PC-9 (cell line): ENCODE measurements at regions not wholly inside any gene's neighbourhood (a gene's known extent, or its start where the extent isn't known, plus 50 kb on each side); places are given as distances from the start of the nearest gene placed in this dataset.
A peak's percentile ranks its signal among the peaks of the same experiment; 100 is the strongest.

Experiments
- BruUV-seq: library from RNA; stranded (reverse); fragments of 400-500 nt; replicated peaks from 2 replicates; lab custom pipeline; 2021; lab: Mats Ljungman, UMichigan
- CTCF ChIA-PET: fragments of 300-600 bp; sonication (Branson Sonifier 250); formaldehyde crosslinking; loops from one replicate; lab custom pipeline; 2022; ENCODE audit warnings: antibody characterized with exemption; lab: Charles Lee
- POLR2A ChIA-PET: fragments of 300-600 bp; sonication (Branson Sonifier 250); formaldehyde crosslinking; loops from one replicate; lab custom pipeline; 2022; ENCODE audit warnings: antibody characterized with exemption; ENCODE audit not compliant: unreplicated experiment; lab: Charles Lee
- DNase-seq, 2 experiments: peaks; one replicate each; pipeline versions ENCODE4 v3.0.0 to v3.0.0-alpha.2; 2015 to 2022; ENCODE audit warnings: mixed read lengths in 1 of 2
- H2AFZ ChIP-seq: fragments of 200-600 bp; sonication (generic); 2 replicates; pipeline ENCODE4 v1.8.1; 2017; ENCODE audit warnings: antibody characterized with exemption
- H3F3A ChIP-seq: fragments of 200-600 bp; sonication (generic); 2 replicates; pipeline ENCODE4 v1.8.1; 2017; ENCODE audit warnings: antibody characterized with exemption, mild to moderate bottlenecking, low read depth; ENCODE audit not compliant: insufficient read depth
- H3K27ac ChIP-seq: fragments of 200-600 bp; sonication (generic); 2 replicates; pipeline ENCODE4 v1.6.1; 2016; ENCODE audit warnings: mixed run types
- H3K27me3 ChIP-seq: fragments of 200-600 bp; sonication (generic); 2 replicates; pipeline ENCODE4 v1.6.1; 2016; ENCODE audit warnings: low read depth, mixed run types; ENCODE audit not compliant: insufficient read depth
- H3K36me3 ChIP-seq: fragments of 200-600 bp; sonication (generic); 2 replicates; pipeline ENCODE4 v1.6.1; 2016; ENCODE audit warnings: low read depth, mixed run types
- H3K4me1 ChIP-seq: fragments of 200-600 bp; sonication (generic); replicated peaks from 2 replicates; pipeline ENCODE4 v1.6.1; 2016; ENCODE audit warnings: mixed run types; ENCODE audit not compliant: insufficient read depth
- H3K4me2 ChIP-seq: fragments of 200-600 bp; sonication (generic); 2 replicates; pipeline ENCODE4 v1.6.1; 2017; ENCODE audit warnings: mixed run types
- H3K4me3 ChIP-seq: fragments of 200-600 bp; sonication (generic); 2 replicates; pipeline ENCODE4 v1.6.1; 2016; ENCODE audit warnings: mixed run types
- H3K79me2 ChIP-seq: fragments of 200-600 bp; sonication (generic); 2 replicates; pipeline ENCODE4 v1.6.1; 2017; ENCODE audit warnings: low read depth, mixed run types
- H3K9me2 ChIP-seq: fragments of 200-600 bp; sonication (generic); 2 replicates; pipeline ENCODE4 v1.8.1; 2017; ENCODE audit warnings: mild to moderate bottlenecking; ENCODE audit not compliant: insufficient read depth
- H3K9me3 ChIP-seq: fragments of 200-600 bp; sonication (generic); 2 replicates; pipeline ENCODE4 v1.8.1; 2016; ENCODE audit warnings: low read depth; ENCODE audit not compliant: insufficient read depth
- H4K20me1 ChIP-seq: fragments of 200-600 bp; sonication (generic); 2 replicates; pipeline ENCODE4 v1.8.1; 2017; ENCODE audit not compliant: insufficient read depth
- EZH2 ChIP-seq: fragments of 200-600 bp; sonication (generic); IDR thresholded peaks from 2 replicates; pipeline ENCODE4 v1.8.0; 2017; ENCODE audit warnings: antibody characterized with exemption, low read depth
- intact Hi-C: fragments of 100-400 bp; cut with micrococcal nuclease; formaldehyde crosslinking; loops from one replicate; pipeline ENCODE4 v1.10.0; 2022; ENCODE audit not compliant: unreplicated experiment
- TF ChIP-seq, protein P1 (sequence below): fragments of 200-600 bp; sonication (generic); conservative IDR thresholded peaks from 2 replicates; pipeline ENCODE4 v1.6.1; 2017; ENCODE audit warnings: mixed run types, antibody characterized with exemption, mild to moderate bottlenecking, moderate library complexity

DNA sequence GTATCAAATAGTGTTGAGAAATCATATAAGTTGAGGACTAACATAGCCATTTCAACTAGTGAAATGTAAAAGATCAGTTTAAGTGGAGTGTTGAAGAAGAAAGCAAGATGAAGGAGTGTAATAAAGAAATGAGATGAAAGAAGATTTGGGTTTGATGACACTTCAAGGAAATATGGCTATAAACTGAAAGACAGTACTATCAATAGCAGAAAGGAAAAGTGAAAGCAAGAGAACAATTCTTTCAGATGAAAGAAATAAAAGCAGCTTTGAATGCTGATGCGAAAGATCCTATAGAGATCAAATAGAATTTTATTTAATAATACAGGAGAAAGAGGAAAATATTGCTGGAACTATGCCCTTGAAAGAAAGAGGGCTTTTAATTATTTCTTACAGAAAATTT is 92.8 kb upstream of the PRSS16 start:
- Histone ChIP-seq H3K79me2 (no peaks in the 10 kb centered on the region), H3K9me3 (no peaks in the 10 kb centered on the region), H3K4me1 (0 out of 2 replicates have a peak, but pooled peaks cover 5% of the 10 kb centered on the region), H4K20me1 (no peaks in the 10 kb centered on the region), H3K27ac (no peak overlapping the region), H2AFZ (no peak overlapping the region), H3K4me2 (no peak overlapping the region), H3F3A (peaks cover 24% of the 10 kb centered on the region), H3K36me3 (no peaks in the 10 kb centered on the region), H3K27me3 (no peaks in the 10 kb centered on the region), H3K9me2 (no peaks in the 10 kb centered on the region), H3K4me3 (no peak overlapping the region)
- ChIA-PET POLR2A (interaction anchor here (0.7 kb wide), 1 partner anchor 739 kb away, joined by 4 read pairs; a partner anchor contains a TSS), CTCF (no interaction called here)
- no peak for DNase-seq
- intact Hi-C loops, result no loop called here
- BruUV-seq, result no TSS peak
- TF ChIP-seq, protein P1, sequence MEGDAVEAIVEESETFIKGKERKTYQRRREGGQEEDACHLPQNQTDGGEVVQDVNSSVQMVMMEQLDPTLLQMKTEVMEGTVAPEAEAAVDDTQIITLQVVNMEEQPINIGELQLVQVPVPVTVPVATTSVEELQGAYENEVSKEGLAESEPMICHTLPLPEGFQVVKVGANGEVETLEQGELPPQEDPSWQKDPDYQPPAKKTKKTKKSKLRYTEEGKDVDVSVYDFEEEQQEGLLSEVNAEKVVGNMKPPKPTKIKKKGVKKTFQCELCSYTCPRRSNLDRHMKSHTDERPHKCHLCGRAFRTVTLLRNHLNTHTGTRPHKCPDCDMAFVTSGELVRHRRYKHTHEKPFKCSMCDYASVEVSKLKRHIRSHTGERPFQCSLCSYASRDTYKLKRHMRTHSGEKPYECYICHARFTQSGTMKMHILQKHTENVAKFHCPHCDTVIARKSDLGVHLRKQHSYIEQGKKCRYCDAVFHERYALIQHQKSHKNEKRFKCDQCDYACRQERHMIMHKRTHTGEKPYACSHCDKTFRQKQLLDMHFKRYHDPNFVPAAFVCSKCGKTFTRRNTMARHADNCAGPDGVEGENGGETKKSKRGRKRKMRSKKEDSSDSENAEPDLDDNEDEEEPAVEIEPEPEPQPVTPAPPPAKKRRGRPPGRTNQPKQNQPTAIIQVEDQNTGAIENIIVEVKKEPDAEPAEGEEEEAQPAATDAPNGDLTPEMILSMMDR, result no peak
- no peak for TF ChIP-seq EZH2

DNA sequence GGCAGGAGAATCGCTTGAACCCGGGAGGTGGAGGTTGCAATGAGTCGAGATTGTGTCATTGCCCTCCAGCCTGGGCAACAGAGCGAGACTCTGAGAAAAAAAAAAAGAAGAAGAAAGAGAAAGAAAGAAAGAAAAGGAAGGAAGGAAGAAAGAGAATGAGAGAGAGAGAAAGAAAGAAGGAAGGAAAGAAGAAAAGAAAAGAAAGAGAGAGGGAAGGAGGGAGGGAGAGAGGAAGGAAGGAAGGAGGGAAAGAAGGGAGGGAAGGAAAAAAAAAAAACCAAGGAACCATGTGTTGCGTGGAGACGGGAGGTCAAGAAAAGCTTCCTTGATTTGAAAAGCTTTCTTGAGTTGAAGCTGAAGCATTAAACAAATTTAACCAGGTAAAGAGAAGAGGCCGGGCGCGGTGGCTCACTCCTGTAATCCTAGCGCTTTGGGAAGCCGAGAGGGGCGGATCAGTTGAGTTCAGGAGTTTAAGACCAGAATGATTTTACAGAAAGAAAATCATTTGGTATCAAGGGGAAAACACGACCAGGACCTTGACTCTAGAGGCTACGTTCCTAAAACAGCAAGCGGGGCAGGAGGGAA is 90.5 kb upstream of the PRSS16 start:
- no peak for DNase-seq
- intact Hi-C loops, result loop anchor here (1.0 kb wide), 1 partner anchor 550 kb away; no protein-coding TSS in a partner anchor
- H3F3A ChIP-seq, result peaks cover 23% of the 10 kb centered on the region
- BruUV-seq, result no TSS peak
- peak overlapping the region; percentile 72 for H3K4me3 ChIP-seq
- H3K4me2 ChIP-seq, result peak overlapping the region; percentile 76
- POLR2A ChIA-PET, result interaction anchor here (0.5 to 0.7 kb wide), 7 partner anchors 9 to 1373 kb away, joined by 3 to 23 read pairs (median 3); a partner anchor contains a TSS
- H2AFZ ChIP-seq, result peak overlapping the region; percentile 84
- H3K9me3 ChIP-seq, result no peaks in the 10 kb centered on the region
- H3K79me2 ChIP-seq, result no peaks in the 10 kb centered on the region
- 0 out of 2 replicates have a peak, but pooled peaks cover 8% of the 10 kb centered on the region for H3K4me1 ChIP-seq
- H4K20me1 ChIP-seq, result no peaks in the 10 kb centered on the region
- no peaks in the 10 kb centered on the region for H3K9me2 ChIP-seq
- peak overlapping the region; percentile 57 for H3K27ac ChIP-seq
- TF ChIP-seq EZH2, result no peak
- TF ChIP-seq, protein P1, result no peak
- H3K36me3 ChIP-seq, result no peaks in the 10 kb centered on the region
- CTCF ChIA-PET, result interaction anchor here (0.5 to 0.9 kb wide), 3 partner anchors 29 to 117 kb away, joined by 5 to 7 read pairs (median 7); no protein-coding TSS in a partner anchor
- H3K27me3 ChIP-seq, result no peaks in the 10 kb centered on the region

- Histone ChIP-seq H3K27me3 (no peaks in the 10 kb centered on the region), H3K4me1 (0 out of 2 replicates have a peak, but pooled peaks cover 8% of the 10 kb centered on the region), H3K79me2 (no peaks in the 10 kb centered on the region), H3K27ac (peak overlapping the region; percentile 57), H3K9me2 (no peaks in the 10 kb centered on the region), H3K4me2 (peak overlapping the region; percentile 76), H3K9me3 (no peaks in the 10 kb centered on the region), H3K4me3 (peak overlapping the region; percentile 72), H4K20me1 (no peaks in the 10 kb centered on the region), H3K36me3 (no peaks in the 10 kb centered on the region), H3F3A (peaks cover 28% of the 10 kb centered on the region), H2AFZ (peak overlapping the region; percentile 84)
- intact Hi-C loops, result loop anchor here (1.0 kb wide), 1 partner anchor 550 kb away; no protein-coding TSS in a partner anchor
- POLR2A ChIA-PET, result interaction anchor here (0.5 to 0.7 kb wide), 6 partner anchors 10 to 650 kb away, joined by 3 to 23 read pairs (median 4); a partner anchor contains a TSS
- peak; percentile 68 to 69 for DNase-seq
- CTCF ChIA-PET, result interaction anchor here (0.5 to 0.9 kb wide), 2 partner anchors 30 to 31 kb away, joined by 7 read pairs; no protein-coding TSS in a partner anchor
- no TSS peak for BruUV-seq
- TF ChIP-seq, protein P1, result peak; percentile 39; the same call in 1 of the 2 replicates
- no peak for TF ChIP-seq EZH2
Observed at GRCh38 chr6:27157459-27158315, 89.8 kb upstream of the PRSS16 start.
